ENCODE measurements at regions not wholly inside any gene's neighbourhood (a gene's known extent, or its start where the extent isn't known, plus 50 kb on each side); places are given as distances from the start of the nearest gene placed in this dataset.

- 87 to 93% (median 91%) methylated on average over 3 of the region's 3 CpGs for WGBS, 5 donors
- intact Hi-C loops (cut with DNase I; ENCODE audit: low total_unique reads), result no loop called here
- H3K9me3 ChIP-seq, result no peaks in the 10 kb centered on the region
- DNase-seq, result no peak
- no peaks in the 10 kb centered on the region for H3K36me3 ChIP-seq
- no peak for TF ChIP-seq EP300 (IDR thresholded peaks at IDR 0.05)
- no peak for TF ChIP-seq POLR2AphosphoS5 (IDR thresholded peaks at IDR 0.05)
- no peak for TF ChIP-seq POLR2A (IDR thresholded peaks at IDR 0.05)
- TF ChIP-seq CTCF (IDR thresholded peaks at IDR 0.05), result no peak
- H3K27me3 ChIP-seq, result no peaks in the 10 kb centered on the region
- no peak overlapping the region for H3K4me3 ChIP-seq
- H3K27ac ChIP-seq, result no peak overlapping the region
- peaks cover 0 to 4% (median 0%) of the 10 kb centered on the region in 4 donors for H3K4me1 ChIP-seq
Observed at GRCh38 chr2:236840215-236840614, 245.5 kb upstream of the COPS8 start.

DNA sequence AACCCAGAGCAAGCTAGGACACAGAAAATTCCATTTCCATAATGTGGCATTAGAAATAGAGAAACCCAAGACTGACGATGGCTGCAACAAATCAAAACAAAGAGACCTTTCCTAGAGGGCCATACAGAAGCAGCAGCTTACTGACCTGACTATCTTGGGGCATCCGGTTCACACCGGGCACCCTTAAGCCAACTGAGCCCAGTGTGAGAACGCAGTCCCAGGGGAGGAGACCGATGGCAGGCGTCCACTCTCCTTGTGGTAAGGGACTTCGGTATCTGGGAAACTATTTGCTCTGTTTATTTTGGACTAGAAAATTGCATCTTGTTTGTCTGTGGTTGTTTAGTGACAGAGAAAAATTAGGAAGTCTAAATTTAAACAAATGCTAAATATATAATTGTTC, 244.8 kb upstream of the COPS8 start:
- TF ChIP-seq POLR2A (IDR thresholded peaks at IDR 0.05), result no peak
- no peak for TF ChIP-seq POLR2AphosphoS5 (IDR thresholded peaks at IDR 0.05)
- no peak for DNase-seq
- WGBS, 5 donors, result 80 to 85% (median 80%) methylated on average over 7 of the region's 7 CpGs
- no peaks in the 10 kb centered on the region for H3K27me3 ChIP-seq
- intact Hi-C loops (cut with DNase I; ENCODE audit: low total_unique reads), result no loop called here
- no peaks in the 10 kb centered on the region for H3K36me3 ChIP-seq
- no peak overlapping the region for H3K4me3 ChIP-seq
- no peak overlapping the region for H3K27ac ChIP-seq
- H3K9me3 ChIP-seq, result no peaks in the 10 kb centered on the region
- peaks cover 0 to 4% (median 0%) of the 10 kb centered on the region in 4 donors for H3K4me1 ChIP-seq

DNA sequence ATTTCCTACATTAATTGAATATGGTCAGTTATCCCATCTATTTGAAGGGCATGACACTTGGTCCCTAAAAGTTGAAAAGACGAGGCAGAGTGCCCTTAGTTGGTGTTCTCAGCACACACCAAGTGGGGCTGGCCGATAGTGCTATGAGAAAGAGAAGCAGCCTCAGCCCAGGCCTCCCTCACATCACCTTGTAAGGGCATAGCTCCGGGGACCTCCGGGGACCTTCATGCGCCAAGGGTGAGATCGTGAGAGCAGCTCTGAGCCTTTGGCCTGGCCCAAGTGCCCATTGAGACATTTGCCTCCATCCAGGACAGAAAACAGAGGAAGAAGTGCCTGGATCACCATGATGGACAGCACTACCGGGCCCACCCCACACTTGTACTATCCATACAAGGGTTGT, 244.3 kb upstream of the COPS8 start:
- 77 to 93% (median 89%) methylated on average over 7 of the region's 7 CpGs for WGBS, 5 donors
- no peaks in the 10 kb centered on the region for H3K9me3 ChIP-seq
- TF ChIP-seq CTCF (IDR thresholded peaks at IDR 0.05), result no peak
- no peak for TF ChIP-seq EP300 (IDR thresholded peaks at IDR 0.05)
- TF ChIP-seq POLR2A (IDR thresholded peaks at IDR 0.05), result no peak
- no peak for TF ChIP-seq POLR2AphosphoS5 (IDR thresholded peaks at IDR 0.05)
- no peaks in the 10 kb centered on the region for H3K27me3 ChIP-seq
- H3K4me1 ChIP-seq, result peaks cover 0 to 4% (median 0%) of the 10 kb centered on the region in 4 donors
- no peak for DNase-seq
- no peak overlapping the region for H3K4me3 ChIP-seq
- intact Hi-C loops (cut with DNase I; ENCODE audit: low total_unique reads), result no loop called here
- H3K27ac ChIP-seq, result no peak overlapping the region
- no peaks in the 10 kb centered on the region for H3K36me3 ChIP-seq

DNA sequence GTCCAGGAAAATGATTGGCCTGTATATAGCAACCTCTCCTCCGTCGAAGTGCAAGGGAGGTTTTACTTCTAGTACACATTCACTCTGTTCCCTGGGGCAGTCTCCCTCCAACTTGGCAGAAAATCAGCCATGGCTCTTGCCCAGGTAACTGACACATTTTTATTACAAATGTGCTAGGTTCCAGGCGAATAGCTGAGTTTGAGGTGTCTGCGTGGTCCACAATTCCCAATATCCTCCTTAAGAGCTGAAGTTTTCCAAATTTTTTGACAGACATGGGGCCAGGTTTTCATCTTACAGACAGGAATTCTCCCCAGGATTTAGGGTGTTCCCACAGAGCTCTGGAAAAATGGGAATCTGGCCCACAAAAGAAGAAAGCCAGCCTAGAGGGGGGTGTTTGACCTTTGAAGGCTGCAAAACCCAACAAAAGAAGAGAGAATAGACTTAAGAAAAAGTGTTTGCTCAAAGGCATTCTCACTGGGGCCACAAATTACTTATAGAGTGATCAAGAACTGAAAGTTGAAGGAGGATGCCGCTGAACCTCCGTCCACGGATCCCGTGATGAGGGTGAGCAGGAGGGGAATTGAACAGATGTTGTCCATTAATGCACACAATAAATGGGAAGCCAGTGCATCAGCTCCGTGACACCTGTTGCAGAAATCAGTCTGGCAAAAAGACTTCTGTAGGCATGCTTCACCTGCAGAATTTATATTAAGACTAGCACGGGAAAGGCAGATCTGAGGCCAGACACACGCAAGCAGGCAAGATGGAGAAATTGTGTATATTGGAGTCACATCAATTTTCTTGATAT, 242.3 kb upstream of the COPS8 start:
- H3K27me3 ChIP-seq, result no peaks in the 10 kb centered on the region
- no peaks in the 10 kb centered on the region for H3K36me3 ChIP-seq
- intact Hi-C loops (cut with DNase I; ENCODE audit: low total_unique reads), result no loop called here
- H3K27ac ChIP-seq, result no peak overlapping the region
- no peaks in the 10 kb centered on the region for H3K9me3 ChIP-seq
- peak in 1 of 2 donors; percentile 40 for DNase-seq
- TF ChIP-seq POLR2A (IDR thresholded peaks at IDR 0.05), result no peak
- no peak for TF ChIP-seq EP300 (IDR thresholded peaks at IDR 0.05)
- no peak for TF ChIP-seq POLR2AphosphoS5 (IDR thresholded peaks at IDR 0.05)
- TF ChIP-seq CTCF (IDR thresholded peaks at IDR 0.05), result no peak
- peaks cover 0 to 4% (median 0%) of the 10 kb centered on the region in 4 donors for H3K4me1 ChIP-seq
- WGBS, 5 donors, result 82 to 91% (median 90%) methylated on average over 11 of the region's 11 CpGs
- no peak overlapping the region for H3K4me3 ChIP-seq

- DNase-seq, result no peak
- no peak overlapping the region for H3K27ac ChIP-seq
- H3K4me3 ChIP-seq, result no peak overlapping the region
- intact Hi-C loops (cut with DNase I; ENCODE audit: low total_unique reads), result no loop called here
- WGBS, 5 donors, result 88 to 95% (median 91%) methylated on average over 3 of the region's 3 CpGs
- no peaks in the 10 kb centered on the region for H3K27me3 ChIP-seq
- no peaks in the 10 kb centered on the region for H3K36me3 ChIP-seq
- H3K4me1 ChIP-seq, result peaks cover 0 to 4% (median 0%) of the 10 kb centered on the region in 4 donors
- H3K9me3 ChIP-seq, result no peaks in the 10 kb centered on the region
- TF ChIP-seq CTCF (IDR thresholded peaks at IDR 0.05), result no peak
- no peak for TF ChIP-seq POLR2A (IDR thresholded peaks at IDR 0.05)
- no peak for TF ChIP-seq EP300 (IDR thresholded peaks at IDR 0.05)
- TF ChIP-seq POLR2AphosphoS5 (IDR thresholded peaks at IDR 0.05), result no peak
Observed at GRCh38 chr2:236844711-236845110, 241.0 kb upstream of the COPS8 start.
